ENCODE measurements at regions not wholly inside any gene's neighbourhood (a gene's known extent, or its start where the extent isn't known, plus 50 kb on each side); places are given as distances from the start of the nearest gene placed in this dataset.

- Mint-ChIP-seq H3K4me1 (no peaks in the 10 kb centered on the region), H3K27me3 (peaks cover 0 to 9% (median under 1%) of the 10 kb centered on the region in 5 donors), H3K27ac (no peak overlapping the region), H3K36me3 (peaks cover 0 to 2% (median 0%) of the 10 kb centered on the region in 5 donors), H3K4me3 (no peak overlapping the region), H3K9me3 (peaks cover 0 to 2% (median under 1%) of the 10 kb centered on the region in 11 donors)
- H3K27me3 ChIP-seq (ENCODE audit: control insufficient read depth in 2 of 2, insufficient read depth in 2 of 2, low read length in 2 of 2), result no peaks in the 10 kb centered on the region
- DNase-seq (no peak), ATAC-seq (no peak)
- ChIA-PET POLR2A (interaction anchor here (0.7 kb wide), 1 partner anchor 488 kb away, joined by 6 read pairs; no protein-coding TSS in a partner anchor), CTCF (no interaction called here)
- intact Hi-C loops (cut with micrococcal nuclease), result no loop called here
- no peaks in the 10 kb centered on the region for H3K9me3 ChIP-seq (ENCODE audit: control insufficient read depth in 2 of 3, low read length in 3 of 3)
- no peak overlapping the region for H3K4me3 ChIP-seq (ENCODE audit: low read length)
- H3K36me3 ChIP-seq (ENCODE audit: control insufficient read depth in 2 of 3, insufficient read depth in 3 of 3, low read length in 3 of 3), result no peaks in the 10 kb centered on the region
- no peak overlapping the region for H3K27ac ChIP-seq (ENCODE audit: low read depth, low read length)
- H3K4me1 ChIP-seq (ENCODE audit: control insufficient read depth in 2 of 2, insufficient read depth in 2 of 2, low read length in 2 of 2), result no peaks in the 10 kb centered on the region
Observed at GRCh38 chr5:68522863-68523262, 307.3 kb downstream of the PIK3R1 start.

- Histone ChIP-seq H3K4me3 (ENCODE audit: low read length) (no peak overlapping the region), H3K9me3 (ENCODE audit: control insufficient read depth in 2 of 3, low read length in 3 of 3) (no peaks in the 10 kb centered on the region), H3K4me1 (ENCODE audit: control insufficient read depth in 2 of 2, insufficient read depth in 2 of 2, low read length in 2 of 2) (no peaks in the 10 kb centered on the region), H3K36me3 (ENCODE audit: control insufficient read depth in 2 of 3, insufficient read depth in 3 of 3, low read length in 3 of 3) (no peaks in the 10 kb centered on the region), H3K27me3 (ENCODE audit: control insufficient read depth in 2 of 2, insufficient read depth in 2 of 2, low read length in 2 of 2) (no peaks in the 10 kb centered on the region), H3K27ac (ENCODE audit: low read depth, low read length) (no peak overlapping the region)
- ChIA-PET CTCF (no interaction called here), POLR2A (no interaction called here)
- DNase-seq (no peak), ATAC-seq (no peak)
- Mint-ChIP-seq H3K4me1 (peaks cover 0 to 4% (median 0%) of the 10 kb centered on the region in 7 donors), H3K9me3 (peaks cover 0 to 5% (median 3%) of the 10 kb centered on the region in 11 donors), H3K4me3 (no peak overlapping the region), H3K27ac (no peak overlapping the region), H3K27me3 (peaks cover 8 to 31% (median 19%) of the 10 kb centered on the region in 5 donors), H3K36me3 (no peaks in the 10 kb centered on the region)
- intact Hi-C loops (cut with micrococcal nuclease), result no loop called here
Observed at GRCh38 chr5:68528821-68529273, 313.3 kb downstream of the PIK3R1 start.

- no peak for DNase-seq
- Mint-ChIP-seq H3K27ac (no peak overlapping the region), H3K4me1 (peaks cover 0 to 4% (median 0%) of the 10 kb centered on the region in 7 donors), H3K36me3 (no peaks in the 10 kb centered on the region), H3K4me3 (no peak overlapping the region), H3K27me3 (peaks cover 8 to 34% (median 23%) of the 10 kb centered on the region in 5 donors), H3K9me3 (peaks cover 0 to 5% (median 3%) of the 10 kb centered on the region in 11 donors)
- Histone ChIP-seq H3K27ac (ENCODE audit: low read depth, low read length) (no peak overlapping the region), H3K9me3 (ENCODE audit: control insufficient read depth in 2 of 3, low read length in 3 of 3) (no peaks in the 10 kb centered on the region), H3K27me3 (ENCODE audit: control insufficient read depth in 2 of 2, insufficient read depth in 2 of 2, low read length in 2 of 2) (no peaks in the 10 kb centered on the region), H3K4me1 (ENCODE audit: control insufficient read depth in 2 of 2, insufficient read depth in 2 of 2, low read length in 2 of 2) (no peaks in the 10 kb centered on the region), H3K4me3 (ENCODE audit: low read length) (no peak overlapping the region), H3K36me3 (ENCODE audit: control insufficient read depth in 2 of 3, insufficient read depth in 3 of 3, low read length in 3 of 3) (no peaks in the 10 kb centered on the region)
- intact Hi-C loops (cut with micrococcal nuclease), result no loop called here
- ChIA-PET POLR2A (no interaction called here), CTCF (no interaction called here)
- ATAC-seq, result no peak
Observed at GRCh38 chr5:68529581-68529980, 314.0 kb downstream of the PIK3R1 start.

- Mint-ChIP-seq H3K27ac (peak overlapping the region in 1 of 9 donors; percentile 27), H3K36me3 (no peaks in the 10 kb centered on the region), H3K9me3 (peaks cover 0 to 5% (median 3%) of the 10 kb centered on the region in 11 donors), H3K27me3 (peaks cover 13 to 43% (median 36%) of the 10 kb centered on the region in 5 donors), H3K4me3 (no peak overlapping the region), H3K4me1 (peaks cover 0 to 4% (median 0%) of the 10 kb centered on the region in 7 donors)
- ChIA-PET CTCF (no interaction called here), POLR2A (no interaction called here)
- H3K4me1 ChIP-seq (ENCODE audit: control insufficient read depth in 2 of 2, insufficient read depth in 2 of 2, low read length in 2 of 2), result no peaks in the 10 kb centered on the region
- intact Hi-C loops (cut with micrococcal nuclease), result no loop called here
- H3K9me3 ChIP-seq (ENCODE audit: control insufficient read depth in 2 of 3, low read length in 3 of 3), result no peaks in the 10 kb centered on the region
- no peak overlapping the region for H3K4me3 ChIP-seq (ENCODE audit: low read length)
- no peaks in the 10 kb centered on the region for H3K36me3 ChIP-seq (ENCODE audit: control insufficient read depth in 2 of 3, insufficient read depth in 3 of 3, low read length in 3 of 3)
- H3K27ac ChIP-seq (ENCODE audit: low read depth, low read length), result no peak overlapping the region
- no peaks in the 10 kb centered on the region for H3K27me3 ChIP-seq (ENCODE audit: control insufficient read depth in 2 of 2, insufficient read depth in 2 of 2, low read length in 2 of 2)
- ATAC-seq, result no peak
- DNase-seq, result no peak
Observed at GRCh38 chr5:68531970-68532369, 316.4 kb downstream of the PIK3R1 start.

- H3K4me3 Mint-ChIP-seq, result no peak overlapping the region
- no peak overlapping the region for H3K27ac Mint-ChIP-seq
- ATAC-seq (no peak), DNase-seq (no peak)
- Histone ChIP-seq H3K27ac (ENCODE audit: low read depth, low read length) (no peak overlapping the region), H3K36me3 (ENCODE audit: control insufficient read depth in 2 of 3, insufficient read depth in 3 of 3, low read length in 3 of 3) (no peaks in the 10 kb centered on the region), H3K4me3 (ENCODE audit: low read length) (no peak overlapping the region), H3K9me3 (ENCODE audit: control insufficient read depth in 2 of 3, low read length in 3 of 3) (no peaks in the 10 kb centered on the region), H3K27me3 (ENCODE audit: control insufficient read depth in 2 of 2, insufficient read depth in 2 of 2, low read length in 2 of 2) (no peaks in the 10 kb centered on the region), H3K4me1 (ENCODE audit: control insufficient read depth in 2 of 2, insufficient read depth in 2 of 2, low read length in 2 of 2) (no peaks in the 10 kb centered on the region)
- intact Hi-C loops (cut with micrococcal nuclease), result no loop called here
- H3K27me3 Mint-ChIP-seq, result peaks cover 16 to 46% (median 36%) of the 10 kb centered on the region in 5 donors
- CTCF ChIA-PET, result no interaction called here
- H3K4me1 Mint-ChIP-seq, result peaks cover 0 to 4% (median 0%) of the 10 kb centered on the region in 7 donors
- POLR2A ChIA-PET, result no interaction called here
- peaks cover 0 to 3% (median under 1%) of the 10 kb centered on the region in 11 donors for H3K9me3 Mint-ChIP-seq
- H3K36me3 Mint-ChIP-seq, result no peaks in the 10 kb centered on the region
Observed at GRCh38 chr5:68533051-68533450, 317.5 kb downstream of the PIK3R1 start.

GRCh38 chr5:68533571-68534084 is 318.1 kb downstream of the PIK3R1 start:
- H3K9me3 Mint-ChIP-seq, result peaks cover 0 to 3% (median 0%) of the 10 kb centered on the region in 11 donors
- peaks cover 21 to 51% (median 38%) of the 10 kb centered on the region in 5 donors for H3K27me3 Mint-ChIP-seq
- Histone ChIP-seq H3K36me3 (ENCODE audit: control insufficient read depth in 2 of 3, insufficient read depth in 3 of 3, low read length in 3 of 3) (no peaks in the 10 kb centered on the region), H3K4me1 (ENCODE audit: control insufficient read depth in 2 of 2, insufficient read depth in 2 of 2, low read length in 2 of 2) (no peaks in the 10 kb centered on the region), H3K4me3 (ENCODE audit: low read length) (no peak overlapping the region), H3K27me3 (ENCODE audit: control insufficient read depth in 2 of 2, insufficient read depth in 2 of 2, low read length in 2 of 2) (no peaks in the 10 kb centered on the region), H3K9me3 (ENCODE audit: control insufficient read depth in 2 of 3, low read length in 3 of 3) (no peaks in the 10 kb centered on the region), H3K27ac (ENCODE audit: low read depth, low read length) (no peak overlapping the region)
- H3K4me3 Mint-ChIP-seq, result no peak overlapping the region
- peaks cover 0 to 4% (median 0%) of the 10 kb centered on the region in 7 donors for H3K4me1 Mint-ChIP-seq
- CTCF ChIA-PET, result no interaction called here
- intact Hi-C loops (cut with micrococcal nuclease), result no loop called here
- DNase-seq (no peak), ATAC-seq (no peak)
- no peaks in the 10 kb centered on the region for H3K36me3 Mint-ChIP-seq
- POLR2A ChIA-PET, result no interaction called here
- H3K27ac Mint-ChIP-seq, result no peak overlapping the region

All from naive thymus-derived CD4-positive, alpha-beta T cell (primary cell).